ENCODE measurements at regions not wholly inside any gene's neighbourhood (a gene's known extent, or its start where the extent isn't known, plus 50 kb on each side); places are given as distances from the start of the nearest gene placed in this dataset.

DNA sequence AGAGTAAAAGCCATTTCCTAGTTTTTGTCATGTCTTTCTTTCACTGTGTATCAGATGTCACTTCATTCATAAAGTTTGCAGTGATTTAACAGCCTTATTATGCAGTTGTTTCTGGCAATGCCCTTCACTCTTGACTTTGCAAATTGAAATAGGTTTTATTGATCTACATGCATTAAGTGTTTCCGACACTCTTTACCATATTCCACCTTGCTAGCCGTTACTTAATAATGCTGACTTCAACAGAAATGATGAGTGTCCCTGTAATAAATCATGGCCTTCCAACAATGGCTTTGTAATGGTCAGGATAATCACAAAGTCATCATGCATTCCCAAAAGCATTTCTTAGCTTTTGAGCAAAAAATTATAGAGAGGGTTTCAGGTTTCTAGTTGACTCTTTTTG lies 236.8 kb upstream of the FMN2 start:
- H3K4me3 ChIP-seq, result no peak overlapping the region
- no peaks in the 10 kb centered on the region for H3K36me3 ChIP-seq
- TF ChIP-seq, protein P1, sequence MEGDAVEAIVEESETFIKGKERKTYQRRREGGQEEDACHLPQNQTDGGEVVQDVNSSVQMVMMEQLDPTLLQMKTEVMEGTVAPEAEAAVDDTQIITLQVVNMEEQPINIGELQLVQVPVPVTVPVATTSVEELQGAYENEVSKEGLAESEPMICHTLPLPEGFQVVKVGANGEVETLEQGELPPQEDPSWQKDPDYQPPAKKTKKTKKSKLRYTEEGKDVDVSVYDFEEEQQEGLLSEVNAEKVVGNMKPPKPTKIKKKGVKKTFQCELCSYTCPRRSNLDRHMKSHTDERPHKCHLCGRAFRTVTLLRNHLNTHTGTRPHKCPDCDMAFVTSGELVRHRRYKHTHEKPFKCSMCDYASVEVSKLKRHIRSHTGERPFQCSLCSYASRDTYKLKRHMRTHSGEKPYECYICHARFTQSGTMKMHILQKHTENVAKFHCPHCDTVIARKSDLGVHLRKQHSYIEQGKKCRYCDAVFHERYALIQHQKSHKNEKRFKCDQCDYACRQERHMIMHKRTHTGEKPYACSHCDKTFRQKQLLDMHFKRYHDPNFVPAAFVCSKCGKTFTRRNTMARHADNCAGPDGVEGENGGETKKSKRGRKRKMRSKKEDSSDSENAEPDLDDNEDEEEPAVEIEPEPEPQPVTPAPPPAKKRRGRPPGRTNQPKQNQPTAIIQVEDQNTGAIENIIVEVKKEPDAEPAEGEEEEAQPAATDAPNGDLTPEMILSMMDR (IDR thresholded peaks at IDR 0.05 in 4 of 5, conservative IDR thresholded peaks at IDR 0.05 in 1 of 5), result no peak
- no peak for TF ChIP-seq POLR2A (IDR thresholded peaks at IDR 0.05)
- no peaks in the 10 kb centered on the region for H3K9me3 ChIP-seq
- H3K4me1 ChIP-seq, result no peaks in the 10 kb centered on the region
- DNase-seq (no peak), ATAC-seq (no peak)
- no peak overlapping the region for H3K27ac ChIP-seq
- intact Hi-C loops (cut with DNase I; ENCODE audit: low total_unique reads), result no loop called here
- in situ Hi-C loops (cut with MboI; ENCODE audit: low sequenced_read_pairs in 4 of 4), result no loop called here
- no peaks in the 10 kb centered on the region for H3K27me3 ChIP-seq

DNA sequence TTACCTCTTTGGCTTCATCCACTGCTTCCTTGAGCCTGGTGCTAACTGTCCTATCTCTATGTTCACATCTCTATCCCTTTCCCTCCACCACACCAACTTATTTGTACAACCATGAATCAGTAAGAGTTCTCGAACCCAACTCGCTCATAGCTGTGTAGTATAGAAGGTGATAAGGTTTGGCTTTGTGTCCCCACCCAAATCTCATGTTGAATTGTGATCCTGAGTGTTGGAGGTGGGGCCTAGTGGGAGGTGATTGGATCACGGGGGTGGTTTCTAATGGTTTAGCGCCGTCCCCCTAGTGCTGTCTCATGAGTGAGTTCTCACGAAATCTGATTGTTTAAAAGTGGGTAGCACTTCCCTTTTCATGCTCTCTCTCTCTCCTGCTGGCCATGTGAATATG lies 235.6 kb upstream of the FMN2 start:
- in situ Hi-C loops (cut with MboI; ENCODE audit: low sequenced_read_pairs in 4 of 4), result no loop called here

DNA sequence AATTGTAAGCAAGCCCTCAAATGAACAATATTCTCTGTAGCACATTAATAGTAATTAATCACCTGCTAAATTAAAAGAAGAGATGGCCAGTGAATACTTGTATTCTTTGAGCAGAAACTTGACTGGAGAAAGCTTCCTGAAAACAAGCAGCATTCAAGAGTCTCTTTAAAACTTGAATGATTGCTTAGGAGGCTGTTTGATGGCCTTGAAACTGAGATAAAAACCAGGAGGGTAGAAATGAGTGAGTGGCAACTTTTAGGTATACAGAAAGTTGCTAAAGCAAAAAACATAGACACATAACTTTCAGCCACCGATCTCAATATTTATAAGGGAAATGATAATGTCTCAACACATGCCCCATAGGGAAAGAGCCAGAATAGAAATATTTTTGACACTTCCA lies 234.8 kb upstream of the FMN2 start:
- ATAC-seq, result no peak
- H3K27ac ChIP-seq, result no peak overlapping the region
- no peaks in the 10 kb centered on the region for H3K27me3 ChIP-seq
- DNase-seq, result no peak
- no peaks in the 10 kb centered on the region for H3K36me3 ChIP-seq
- no peaks in the 10 kb centered on the region for H3K4me1 ChIP-seq
- in situ Hi-C loops (cut with MboI; ENCODE audit: low sequenced_read_pairs in 4 of 4) (no loop called here), intact Hi-C loops (cut with DNase I; ENCODE audit: low total_unique reads) (no loop called here)
- H3K4me3 ChIP-seq, result no peak overlapping the region
- no peak for TF ChIP-seq POLR2A (IDR thresholded peaks at IDR 0.05)
- TF ChIP-seq, protein P1 (IDR thresholded peaks at IDR 0.05 in 4 of 5, conservative IDR thresholded peaks at IDR 0.05 in 1 of 5), result no peak
- H3K9me3 ChIP-seq, result no peaks in the 10 kb centered on the region

More for the DNA sequence above, 235.6 kb upstream of the FMN2 start:
- no peak for DNase-seq
- no peak overlapping the region for H3K4me3 ChIP-seq
- H3K9me3 ChIP-seq, result no peaks in the 10 kb centered on the region
- no peak for ATAC-seq
- no peaks in the 10 kb centered on the region for H3K4me1 ChIP-seq
- no peaks in the 10 kb centered on the region for H3K27me3 ChIP-seq
- no peaks in the 10 kb centered on the region for H3K36me3 ChIP-seq
- no peak overlapping the region for H3K27ac ChIP-seq
- TF ChIP-seq, protein P1 (IDR thresholded peaks at IDR 0.05 in 4 of 5, conservative IDR thresholded peaks at IDR 0.05 in 1 of 5), result no peak
- TF ChIP-seq POLR2A (IDR thresholded peaks at IDR 0.05), result no peak
- intact Hi-C loops (cut with DNase I; ENCODE audit: low total_unique reads), result no loop called here

DNA sequence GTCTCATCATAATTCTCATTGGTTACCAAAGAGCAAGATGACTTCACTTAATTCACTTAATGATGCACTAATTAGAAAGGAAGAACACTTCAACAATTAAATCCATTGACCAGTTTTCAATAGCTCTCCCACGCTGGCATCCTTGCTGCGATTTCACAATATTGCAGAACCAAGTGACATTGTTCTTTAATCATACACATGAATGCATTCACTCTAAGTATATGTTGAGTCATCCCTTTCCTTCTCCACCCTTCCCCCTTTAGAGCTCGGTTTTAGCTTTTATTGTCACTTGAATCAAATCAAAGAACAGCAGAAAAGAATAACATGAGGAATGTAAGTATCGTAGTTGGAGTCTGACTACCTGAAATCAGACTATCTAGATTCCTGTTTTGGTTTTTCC lies 233.6 kb upstream of the FMN2 start:
- H3K9me3 ChIP-seq, result no peaks in the 10 kb centered on the region
- H3K27me3 ChIP-seq, result no peaks in the 10 kb centered on the region
- no peak overlapping the region for H3K4me3 ChIP-seq
- intact Hi-C loops (cut with DNase I; ENCODE audit: low total_unique reads) (no loop called here), in situ Hi-C loops (cut with MboI; ENCODE audit: low sequenced_read_pairs in 4 of 4) (no loop called here)
- no peak for ATAC-seq
- H3K36me3 ChIP-seq, result no peaks in the 10 kb centered on the region
- DNase-seq, result no peak
- no peak overlapping the region for H3K27ac ChIP-seq
- TF ChIP-seq POLR2A (IDR thresholded peaks at IDR 0.05), result no peak
- TF ChIP-seq, protein P1 (IDR thresholded peaks at IDR 0.05 in 4 of 5, conservative IDR thresholded peaks at IDR 0.05 in 1 of 5), result no peak
- H3K4me1 ChIP-seq, result no peaks in the 10 kb centered on the region

DNA sequence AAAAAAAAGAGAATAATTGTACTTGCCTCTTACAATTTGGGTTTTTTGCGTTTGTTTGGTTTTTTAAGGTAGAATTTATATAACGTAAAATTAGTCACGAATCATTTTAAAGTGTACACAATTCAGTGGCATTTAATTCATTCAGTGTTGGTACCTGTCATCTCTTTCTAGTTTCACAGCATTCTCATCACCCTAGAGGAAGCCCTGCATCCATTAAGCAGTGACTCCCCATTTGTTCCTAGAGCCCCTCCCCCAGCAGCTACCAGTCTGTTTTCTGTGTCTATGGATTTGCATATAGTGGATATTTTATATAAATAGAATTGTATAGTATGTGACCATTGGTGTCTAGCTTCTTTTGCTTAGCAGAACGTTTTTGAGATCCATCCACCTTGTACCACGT lies 233.2 kb upstream of the FMN2 start:
- no peak for TF ChIP-seq POLR2A (IDR thresholded peaks at IDR 0.05)
- TF ChIP-seq, protein P1 (IDR thresholded peaks at IDR 0.05 in 4 of 5, conservative IDR thresholded peaks at IDR 0.05 in 1 of 5), result no peak
- Histone ChIP-seq H3K36me3 (no peaks in the 10 kb centered on the region), H3K4me3 (no peak overlapping the region), H3K4me1 (no peaks in the 10 kb centered on the region), H3K9me3 (no peaks in the 10 kb centered on the region), H3K27ac (no peak overlapping the region), H3K27me3 (no peaks in the 10 kb centered on the region)
- intact Hi-C loops (cut with DNase I; ENCODE audit: low total_unique reads), result no loop called here
- in situ Hi-C loops (cut with MboI; ENCODE audit: low sequenced_read_pairs in 4 of 4), result no loop called here
- DNase-seq (no peak), ATAC-seq (no peak)

Data from gastrocnemius medialis (tissue), 4 donors.